Mammary epithelial cell (primary cell): ENCODE measurements at regions not wholly inside any gene's neighbourhood (a gene's known extent, or its start where the extent isn't known, plus 50 kb on each side); places are given as distances from the start of the nearest gene placed in this dataset.

Experiments
- CTCF ChIP-seq, 2 donors: IDR thresholded peaks in 1 of 2; conservative IDR thresholded peaks in 1 of 2; 2 replicates each; pipeline ENCODE4 v1.5.1; 2011 to 2012; ENCODE audit warnings: inconsistent platforms in 2 of 2, low read length in 2 of 2, mild to moderate bottlenecking in 2 of 2, control low read depth in 1 of 2, low read depth in 1 of 2; ENCODE audit not compliant: insufficient read depth in 1 of 2; ENCODE audit errors: extremely low read depth in 1 of 2
- EZH2 ChIP-seq: IDR thresholded peaks from 2 replicates; pipeline ENCODE4 v1.6.1; 2012; ENCODE audit warnings: low read length, inconsistent platforms, borderline replicate concordance

- TF ChIP-seq EZH2 (no peak), CTCF (conservative IDR thresholded peaks at IDR 0.05 in 1 of 2, IDR thresholded peaks at IDR 0.05 in 1 of 2; ENCODE audit: extremely low read depth in 1 of 2, insufficient read depth in 1 of 2, low read depth in 1 of 2, low read length in 2 of 2) (no peak)
Observed at GRCh38 chr13:83633746-83634145, 248.5 kb downstream of the SLITRK1 start.
